Right lobe of liver (tissue), 4 donors: ENCODE measurements at regions not wholly inside any gene's neighbourhood (a gene's known extent, or its start where the extent isn't known, plus 50 kb on each side); places are given as distances from the start of the nearest gene placed in this dataset.

Experiments
- CTCF ChIP-seq, 4 donors: fragments of 200-600 bp in 3 of 4; fragments of 450-650 bp in 1 of 4; IDR thresholded peaks; one replicate each; pipeline versions ENCODE4 v1.5.1 to v1.8.0; 2016 to 2022; ENCODE audit warnings: antibody characterized with exemption in 4 of 4, mild to moderate bottlenecking in 2 of 4
- POLR2A ChIP-seq: fragments of 450-650 bp; IDR thresholded peaks from one replicate; pipeline ENCODE4 v1.6.1; 2017; ENCODE audit warnings: antibody characterized with exemption, mild to moderate bottlenecking
- donor health status: DM: no; HTN: no; CAD: no.
- donor health status: DM: no; HTN: no; CAD: no.
- donor health status: DM: no; HTN: yes; CAD: no.

- TF ChIP-seq CTCF (IDR thresholded peaks at IDR 0.05) (no peak), POLR2A (no peak)
Measured at GRCh38 chr15:93146601-93147000, 57.6 kb upstream of the RGMA start.
